ENCODE measurements at regions not wholly inside any gene's neighbourhood (a gene's known extent, or its start where the extent isn't known, plus 50 kb on each side); places are given as distances from the start of the nearest gene placed in this dataset.

DNA sequence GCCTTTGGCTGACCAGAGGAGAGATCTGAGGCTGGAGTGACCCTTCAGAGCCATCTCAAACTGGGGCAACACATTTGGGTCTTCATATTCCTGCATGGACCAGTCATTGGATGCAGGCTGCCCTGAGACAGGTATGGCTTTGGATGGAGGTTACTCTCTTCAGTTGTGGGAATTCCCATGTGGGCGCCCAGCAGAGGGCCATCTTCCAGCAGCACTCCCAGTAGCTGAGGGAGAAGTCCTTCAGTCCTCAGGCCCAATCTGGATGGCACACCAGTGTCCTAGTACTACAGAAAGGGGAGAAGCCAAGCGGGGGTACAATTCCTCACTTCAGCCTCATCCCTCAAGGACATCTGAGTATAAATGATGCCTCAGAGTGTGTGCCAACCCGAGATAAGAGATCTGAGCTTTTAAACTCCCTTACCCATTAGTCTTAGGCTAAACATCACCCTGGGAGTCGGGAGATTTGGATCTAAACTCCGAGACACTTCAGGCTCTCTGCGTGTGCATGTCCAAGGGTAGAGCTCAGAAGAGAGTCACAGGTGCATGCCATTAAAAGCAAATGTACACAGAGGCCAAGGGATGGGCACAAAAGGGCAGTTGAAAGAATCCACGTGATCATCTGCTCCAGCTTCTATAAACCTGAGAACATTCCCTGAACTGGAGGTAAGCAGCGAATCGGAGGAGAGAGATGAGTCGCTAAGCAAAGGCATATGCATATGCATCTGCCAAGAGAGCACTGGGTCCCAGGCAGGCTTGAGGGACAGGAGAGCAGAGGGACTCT lies 204.6 kb downstream of the CD83 start:
- DNase-seq (ENCODE audit: low spot score) = no peak

DNA sequence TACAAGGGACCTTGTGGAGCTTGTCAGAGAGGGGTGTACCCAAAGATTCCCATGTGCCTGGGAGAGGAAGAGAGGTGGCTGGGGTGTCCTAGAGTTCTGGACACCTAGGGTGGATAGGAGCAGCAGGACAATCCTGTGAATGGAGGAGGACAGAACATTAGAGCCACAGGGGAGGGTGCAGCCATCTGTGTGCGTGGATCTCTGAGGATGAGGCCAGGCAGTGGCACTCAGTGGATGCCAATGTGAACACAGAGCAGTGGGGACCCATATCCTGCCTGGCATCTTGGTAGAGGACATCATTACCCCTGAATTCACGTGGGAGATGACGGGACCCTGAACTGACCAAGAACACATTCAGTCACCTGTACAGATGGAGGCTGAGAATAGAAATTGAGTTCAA lies 205.3 kb downstream of the CD83 start:
- DNase-seq (ENCODE audit: low spot score) = no peak

DNA sequence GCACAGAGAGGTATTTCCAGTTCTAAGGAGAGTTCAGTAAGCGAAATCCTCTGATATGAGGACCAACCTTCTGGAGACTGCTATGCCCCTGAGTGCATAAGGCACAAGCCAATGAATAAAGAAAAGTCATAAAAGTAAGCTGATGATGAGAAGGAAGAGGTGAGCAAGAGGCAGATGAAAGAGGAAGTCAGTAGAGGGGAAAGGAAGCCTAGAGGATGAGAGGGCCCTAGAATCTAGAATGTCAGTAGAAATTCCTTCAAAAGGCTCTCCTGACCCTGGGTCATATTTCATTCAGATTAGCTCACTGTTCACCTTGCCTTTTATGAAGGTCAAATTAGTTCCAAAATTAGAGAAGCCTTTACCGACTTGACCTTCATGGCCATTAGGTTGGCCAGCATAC lies 209.2 kb downstream of the CD83 start:
- no peak for DNase-seq (ENCODE audit: low spot score)

DNA sequence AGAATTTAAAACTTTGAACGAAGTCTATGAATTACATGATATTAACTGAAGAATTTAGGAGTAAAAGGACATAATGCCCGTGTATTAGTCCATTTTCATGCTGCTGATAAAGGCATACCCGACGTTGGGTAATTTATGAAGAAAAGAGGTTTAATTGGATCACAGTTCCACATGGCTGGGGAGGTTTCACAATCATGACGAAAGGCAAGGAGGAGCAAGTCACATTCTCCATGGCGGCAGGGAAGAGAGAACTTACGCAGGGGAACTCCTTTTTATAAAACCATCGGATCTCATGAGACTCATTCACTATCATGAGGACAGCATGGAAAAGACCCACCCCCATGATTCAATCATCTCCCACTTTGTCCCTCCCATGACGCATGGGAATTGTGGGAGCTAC lies 210.6 kb downstream of the CD83 start:
- no peak for DNase-seq (ENCODE audit: low spot score)

DNA sequence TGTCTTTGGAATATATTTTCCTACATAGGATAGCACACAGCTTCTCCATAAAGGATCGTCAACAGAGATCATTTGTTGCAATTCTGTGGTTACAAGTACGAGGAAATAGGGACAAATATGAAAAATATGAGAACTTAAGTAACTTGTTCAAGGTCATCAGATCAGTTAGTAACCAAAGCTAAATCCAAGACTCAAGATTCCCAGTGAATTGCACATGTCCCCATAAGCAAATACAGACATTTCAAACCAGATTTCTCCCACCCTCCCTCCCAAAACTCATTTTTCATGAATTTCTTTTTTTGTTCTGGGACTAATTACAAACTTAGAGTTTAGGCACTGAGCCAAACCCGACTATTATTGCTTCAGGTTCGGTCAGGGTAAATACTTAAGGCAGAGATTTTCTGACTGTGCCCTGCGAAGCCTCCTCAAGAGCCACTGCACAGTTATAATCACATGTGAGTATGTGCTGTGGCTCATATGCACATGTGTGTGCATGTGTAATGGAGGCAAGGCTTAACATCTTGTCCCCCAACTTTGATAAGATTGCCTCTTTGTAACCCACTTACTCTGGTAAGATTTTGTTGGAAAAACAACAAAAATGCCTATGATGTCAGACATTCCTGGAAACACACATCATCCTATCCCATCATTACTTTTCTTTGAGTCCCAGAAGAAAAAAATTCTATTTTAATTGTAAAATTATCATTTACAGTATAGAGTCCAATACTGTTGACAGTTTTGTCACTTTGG lies 216.2 kb downstream of the CD83 start:
- no peak for DNase-seq (ENCODE audit: low spot score)

DNA sequence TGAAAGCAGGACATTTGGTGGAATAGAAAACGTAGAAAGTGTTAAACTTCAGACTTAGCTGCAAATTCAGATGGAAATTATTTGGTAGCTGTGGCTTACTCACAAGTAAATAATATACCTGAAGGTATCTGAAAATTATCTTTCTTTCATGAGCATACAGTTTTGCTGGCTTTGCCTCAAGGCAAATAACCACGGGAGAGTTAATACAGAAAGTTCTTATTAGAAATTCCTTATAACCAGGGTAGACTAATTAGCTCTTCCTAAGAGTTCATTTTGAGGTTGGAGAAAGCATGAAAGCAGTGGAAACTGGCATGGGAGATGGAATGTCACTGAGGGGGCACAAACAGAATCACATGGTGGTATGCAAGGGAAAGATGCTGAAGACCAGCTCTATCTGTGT lies 217.5 kb downstream of the CD83 start:
- no peak for DNase-seq (ENCODE audit: low spot score)

DNA sequence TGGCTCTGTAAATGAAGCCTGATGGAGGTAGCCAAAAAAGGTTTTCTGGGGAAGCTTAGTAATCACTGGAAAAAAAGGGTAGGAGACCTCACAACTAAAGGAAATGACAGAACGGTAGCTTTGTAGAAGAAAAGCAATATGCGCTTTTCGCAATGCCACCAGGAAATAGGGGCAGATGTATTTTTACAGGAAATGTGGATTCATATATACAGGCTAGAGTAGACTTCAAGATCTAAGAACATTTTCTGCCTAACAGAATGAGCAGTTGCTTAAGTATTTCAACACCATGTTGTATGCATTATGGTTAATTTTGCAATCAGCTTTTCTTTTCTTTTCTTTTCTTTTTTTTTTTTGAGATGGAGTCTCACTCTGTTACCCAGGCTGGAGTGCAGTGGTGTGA lies 219.6 kb downstream of the CD83 start:
- no peak for DNase-seq (ENCODE audit: low spot score)

DNA sequence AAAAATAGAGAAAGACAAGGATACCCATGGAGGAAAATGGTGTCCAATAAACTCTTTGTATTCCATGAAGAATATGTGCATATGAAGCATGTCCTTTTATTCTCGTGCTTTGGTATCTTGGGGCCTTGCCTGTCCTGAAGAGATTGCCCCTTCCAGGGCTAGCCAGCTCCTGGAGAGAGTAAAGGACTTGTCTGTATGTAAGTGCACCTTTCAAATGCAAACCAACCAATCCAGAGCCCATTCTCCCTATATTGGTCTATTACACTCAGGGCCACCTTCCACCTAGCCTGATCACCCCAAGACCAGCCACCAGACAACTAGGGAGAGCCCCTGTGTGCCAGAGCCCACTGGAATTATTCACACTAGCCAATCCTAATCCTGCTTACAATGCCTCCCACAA lies 221.6 kb downstream of the CD83 start:
- DNase-seq (ENCODE audit: low spot score) = no peak

DNA sequence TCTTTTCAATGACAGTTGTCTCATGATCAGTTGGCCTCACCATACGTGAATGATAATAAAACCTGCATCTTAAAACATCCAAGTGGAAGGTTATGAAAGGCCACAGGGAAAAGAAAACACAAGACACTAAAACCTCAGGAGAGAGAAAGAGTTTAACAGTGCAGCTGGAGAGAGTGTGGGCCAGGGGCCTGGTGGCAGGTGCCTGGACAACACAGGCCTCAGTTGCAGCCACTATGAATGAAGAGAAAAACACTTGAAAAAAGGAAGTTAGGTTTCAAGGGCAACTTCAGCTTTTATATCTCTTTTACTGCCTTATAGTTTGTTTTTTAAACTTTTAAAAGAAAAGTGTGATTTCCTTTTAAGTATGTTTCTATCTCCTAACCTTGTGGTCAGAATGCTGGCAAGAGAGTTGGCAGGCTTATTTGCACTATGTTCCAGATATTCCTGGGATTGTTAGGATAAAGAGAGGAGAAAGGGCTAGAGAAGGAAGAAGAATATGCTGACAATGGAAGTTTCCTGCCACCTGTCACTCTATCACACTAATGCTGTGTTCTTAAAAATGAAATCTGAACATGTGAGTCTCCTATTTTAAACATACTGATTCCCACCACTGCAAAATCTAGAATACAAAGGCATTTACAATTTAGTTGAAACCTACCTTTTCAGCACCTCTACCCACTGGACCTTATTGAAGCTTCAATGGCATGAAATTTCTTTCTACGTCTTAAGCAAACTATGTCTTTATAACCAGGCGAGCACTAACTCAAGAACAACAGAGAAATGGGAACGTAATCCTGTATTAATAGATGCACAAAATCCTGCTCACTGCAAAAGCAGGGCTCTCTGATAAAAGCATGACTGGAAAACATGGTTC lies 222.4 kb downstream of the CD83 start:
- no peak for DNase-seq (ENCODE audit: low spot score)

DNA sequence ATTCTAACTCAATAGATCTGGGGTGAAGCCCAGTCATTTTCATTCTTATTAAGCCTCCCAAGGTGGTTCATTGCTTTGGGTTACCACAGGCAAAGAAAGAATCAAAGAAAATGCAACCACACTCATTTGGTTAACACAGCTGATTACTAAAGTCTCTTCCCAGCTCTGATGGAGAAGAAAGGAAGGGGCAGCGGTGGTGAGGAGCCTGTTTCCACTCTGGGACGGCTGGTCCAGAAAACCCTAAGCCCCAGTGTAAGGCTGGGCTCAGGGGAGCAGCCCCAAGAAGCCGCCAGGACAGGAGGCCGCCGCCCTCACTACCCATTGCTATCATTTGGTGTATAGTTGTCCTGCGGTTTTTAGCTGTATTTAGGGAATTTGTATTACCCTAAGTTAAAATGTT lies 226.9 kb downstream of the CD83 start:
- DNase-seq (ENCODE audit: low spot score) = no peak

DNA sequence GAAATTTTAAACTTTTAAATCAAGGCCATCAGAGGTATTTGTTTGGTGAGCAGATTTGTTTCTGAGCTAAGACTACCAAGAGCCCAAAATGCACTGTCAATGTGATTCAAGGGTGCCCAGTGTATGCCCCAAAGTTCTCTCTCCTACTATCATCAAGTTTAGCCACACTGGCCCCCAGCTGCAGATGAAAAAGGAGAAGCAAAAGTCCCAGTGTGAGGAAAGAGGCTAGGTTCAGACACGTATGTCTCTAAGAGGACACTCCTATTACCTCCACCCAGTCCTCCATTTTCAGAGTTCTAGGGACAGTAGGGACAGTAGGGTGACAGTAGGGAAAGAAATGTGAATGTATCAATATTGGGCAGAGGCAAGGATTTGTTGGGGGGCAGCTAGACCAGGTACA lies 230.8 kb downstream of the CD83 start:
- DNase-seq (ENCODE audit: low spot score) = no peak

DNA sequence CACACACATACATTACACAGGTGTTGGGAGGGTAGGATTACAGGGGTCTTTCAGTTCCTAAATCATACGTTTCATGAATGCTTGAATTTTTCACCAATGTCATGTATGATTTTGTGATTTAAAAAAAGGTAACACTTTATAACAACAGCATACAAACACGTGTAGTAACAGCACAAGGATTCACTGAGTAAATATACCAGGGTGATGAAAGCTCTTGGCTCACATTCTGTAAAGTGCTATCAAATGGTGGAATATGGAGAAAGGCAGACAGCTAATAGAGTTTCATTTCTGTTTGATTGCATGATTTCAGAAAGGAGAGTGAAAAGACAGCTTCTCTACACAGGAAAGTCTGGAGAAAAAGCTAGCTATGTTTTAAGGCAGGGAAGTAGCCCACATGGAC lies 231.9 kb downstream of the CD83 start:
- DNase-seq (ENCODE audit: low spot score) = no peak

DNA sequence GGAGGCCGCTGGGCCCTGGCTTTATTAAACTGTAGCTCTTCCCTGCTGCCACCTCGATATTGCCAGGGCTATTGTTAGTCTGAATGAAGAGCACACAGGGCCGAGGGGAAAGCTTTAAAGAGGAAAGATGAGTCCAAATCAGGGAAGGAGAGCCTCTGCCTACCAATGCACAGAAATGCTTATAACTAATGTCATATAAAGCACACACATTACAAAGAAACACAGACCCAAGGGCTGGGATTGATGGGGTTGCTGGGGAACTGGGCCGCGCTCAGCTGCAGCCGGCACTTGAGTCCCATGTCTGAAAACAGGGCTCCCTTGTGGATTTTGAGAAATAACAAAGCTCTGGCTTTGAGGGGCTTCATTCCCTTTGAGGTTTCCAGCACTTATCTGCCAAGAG lies 232.6 kb downstream of the CD83 start:
- no peak for DNase-seq (ENCODE audit: low spot score)

DNA sequence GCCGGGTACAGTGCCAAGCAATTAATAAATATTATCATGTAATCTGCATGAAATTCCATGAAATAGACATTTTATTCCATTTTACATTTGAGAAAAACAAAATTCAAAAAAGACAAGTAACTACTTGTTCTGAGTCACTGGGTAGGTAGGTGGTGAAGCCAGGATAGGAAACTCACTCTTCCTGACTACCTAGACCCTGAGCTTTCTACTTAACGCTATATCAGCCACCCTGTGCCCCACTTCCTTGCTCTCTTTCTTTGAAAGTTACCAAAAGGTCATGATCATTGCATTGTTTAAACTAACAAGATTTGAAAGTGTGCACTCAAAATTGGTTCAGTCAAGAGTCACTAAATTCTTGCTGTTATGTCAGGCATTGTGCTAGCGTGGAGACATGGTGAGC lies 235.7 kb downstream of the CD83 start:
- DNase-seq (ENCODE audit: low spot score) = no peak

DNA sequence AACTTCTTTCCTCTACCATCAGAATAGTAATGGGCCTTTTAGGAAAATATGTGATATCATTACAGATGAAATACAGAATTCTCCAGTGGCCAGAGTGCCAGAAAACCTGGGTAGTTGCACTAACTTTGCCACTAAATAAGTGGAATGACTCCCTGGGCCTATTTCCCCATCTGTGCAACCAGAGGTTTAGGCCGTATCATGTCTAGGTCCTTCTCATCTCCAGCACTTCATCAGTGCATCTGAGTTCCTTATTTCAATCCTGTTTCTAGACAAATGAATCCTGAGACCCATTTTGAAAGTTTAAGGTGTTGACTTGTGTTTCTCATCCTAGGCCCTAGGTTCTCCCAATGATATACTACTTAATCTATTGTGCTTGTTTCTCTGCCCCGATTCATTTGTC lies 236.2 kb downstream of the CD83 start:
- DNase-seq (ENCODE audit: low spot score) = no peak

DNA sequence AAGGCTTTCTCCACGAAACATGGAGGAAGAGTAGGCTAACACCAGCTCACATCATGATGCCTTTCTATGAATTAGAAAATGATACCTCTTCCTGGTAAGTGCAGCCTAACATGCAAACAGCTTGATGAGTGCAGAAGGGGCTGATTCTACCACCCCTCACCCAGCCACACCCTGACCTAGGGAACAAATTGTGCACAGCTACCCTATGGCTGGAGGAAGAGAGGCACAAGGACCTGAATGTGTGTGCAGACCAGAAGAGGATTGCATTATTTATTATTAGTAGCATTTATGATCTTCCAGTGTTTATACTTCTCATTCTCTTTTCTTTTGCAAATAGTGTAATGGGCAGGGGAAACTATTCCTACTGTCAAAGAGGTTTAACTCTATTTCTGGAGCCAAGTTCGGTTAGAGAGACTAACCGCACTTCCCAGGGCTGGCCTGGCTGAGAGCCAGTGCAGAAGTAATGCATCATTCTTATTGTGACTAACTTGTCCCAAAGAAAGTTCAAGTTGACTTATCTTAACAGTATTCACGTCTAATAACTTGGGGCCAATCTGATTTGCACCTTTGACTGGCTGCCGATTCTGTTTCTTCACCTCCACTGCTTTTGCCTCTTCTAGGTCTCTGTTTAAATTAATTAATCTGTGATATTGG lies 237.5 kb downstream of the CD83 start:
- DNase-seq (ENCODE audit: low spot score) = peak; percentile 88

DNA sequence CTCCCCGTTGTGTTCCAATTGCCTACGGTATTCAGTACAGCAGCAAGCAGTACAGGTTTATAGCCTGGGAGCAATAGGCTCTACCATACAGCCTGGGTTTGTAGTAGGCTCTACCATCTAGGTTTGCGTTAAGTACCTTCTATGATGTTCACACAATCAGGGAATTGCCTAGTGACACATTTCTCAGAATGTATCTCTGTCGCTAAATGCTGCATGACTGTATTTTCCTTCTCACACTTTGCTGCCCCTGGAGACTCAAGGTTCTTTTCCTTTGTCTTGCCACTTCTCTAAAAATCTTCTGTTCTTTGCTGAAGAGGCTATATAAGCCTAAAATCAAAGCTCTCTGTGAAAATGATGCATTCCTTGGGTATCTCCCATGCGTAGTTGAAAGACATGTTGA lies 241.9 kb downstream of the CD83 start:
- DNase-seq (ENCODE audit: low spot score) = no peak

DNA sequence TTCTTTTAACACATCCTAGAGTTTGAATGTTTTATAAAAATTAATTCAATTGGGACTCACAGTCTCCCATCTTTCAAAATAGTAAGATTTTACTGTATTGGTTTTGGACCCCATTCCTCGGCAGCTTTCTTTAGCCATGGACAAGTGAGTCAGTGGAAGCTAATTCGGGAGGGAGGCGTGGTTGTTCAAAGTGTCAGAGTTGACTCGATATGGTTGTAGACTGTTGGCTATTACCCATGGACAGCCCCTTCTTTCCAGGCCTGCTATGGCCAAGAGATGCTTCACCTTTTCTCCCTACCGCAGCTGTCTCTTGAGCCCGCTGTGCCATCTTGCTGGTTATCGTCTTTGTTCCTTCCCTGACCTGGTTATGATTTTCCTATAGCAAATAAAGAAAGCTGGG lies 243.0 kb downstream of the CD83 start:
- DNase-seq (ENCODE audit: low spot score) = no peak

DNA sequence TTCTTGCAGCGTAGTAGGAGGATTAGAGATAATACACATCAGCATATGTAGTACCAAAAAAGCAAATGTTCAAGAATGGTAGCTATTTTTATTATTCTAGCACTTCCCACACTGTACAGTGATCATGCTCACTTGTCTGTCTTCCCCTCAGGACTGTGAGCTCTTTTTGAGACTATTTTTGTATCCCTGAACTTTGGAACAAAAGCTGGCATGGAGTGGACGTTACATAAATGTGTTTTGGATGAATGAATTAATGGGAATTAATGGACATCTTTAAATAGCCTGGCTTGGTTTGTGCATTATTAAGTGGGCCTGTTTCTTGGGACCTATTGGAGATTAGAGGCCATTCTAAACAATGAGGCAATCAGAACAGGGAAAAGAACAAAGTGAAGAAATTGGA lies 243.7 kb downstream of the CD83 start:
- DNase-seq (ENCODE audit: low spot score) = no peak

DNA sequence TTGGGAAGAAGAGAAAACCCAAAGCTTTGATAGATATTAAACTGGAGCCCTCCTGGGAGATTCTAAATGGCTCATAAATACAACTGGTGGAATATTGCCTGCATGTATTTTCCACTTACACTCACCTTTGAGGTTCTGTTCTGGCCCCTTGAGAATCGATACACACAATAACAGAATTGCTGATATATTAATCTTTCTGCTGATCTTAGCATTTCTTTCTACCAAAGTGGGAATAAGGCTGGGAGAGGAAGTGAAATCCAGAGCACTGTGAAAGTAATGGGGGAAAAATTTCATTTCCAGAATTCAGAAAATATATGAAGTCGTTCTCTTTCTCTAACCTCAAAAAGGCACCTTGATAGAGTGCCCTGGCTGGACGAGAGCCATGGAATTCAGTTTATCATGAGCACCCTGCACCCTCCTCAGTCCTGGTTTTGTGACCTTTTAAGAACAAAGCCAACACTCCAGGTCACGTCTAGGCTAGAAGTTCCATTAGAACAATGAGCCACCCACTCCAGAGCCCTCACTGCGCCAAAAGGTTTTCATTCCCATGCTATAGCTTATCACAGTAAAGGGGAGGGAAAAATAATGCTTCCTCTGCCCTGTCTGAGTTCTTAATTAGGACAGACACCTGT lies 244.5 kb downstream of the CD83 start:
- DNase-seq (ENCODE audit: low spot score) = no peak

DNA sequence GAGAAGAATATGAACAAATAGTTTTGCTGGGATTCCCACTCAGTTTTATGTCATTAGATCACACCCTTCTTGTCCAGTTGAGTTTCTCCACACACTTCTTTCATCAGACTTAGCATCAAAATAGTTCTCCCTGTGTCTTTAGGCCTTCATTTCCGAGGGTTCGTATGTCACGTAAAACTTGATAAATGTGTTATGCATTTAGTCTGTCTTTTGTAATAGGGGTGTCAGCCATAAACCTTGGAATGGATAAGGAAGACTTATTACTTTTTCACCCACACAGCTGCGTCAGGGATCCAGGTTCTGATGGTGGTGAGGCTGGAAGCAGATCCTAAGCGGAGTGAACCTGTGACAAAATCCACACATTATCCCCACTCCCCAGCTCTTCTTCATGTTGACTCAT lies 246.8 kb downstream of the CD83 start:
- DNase-seq (ENCODE audit: low spot score) = no peak

DNA sequence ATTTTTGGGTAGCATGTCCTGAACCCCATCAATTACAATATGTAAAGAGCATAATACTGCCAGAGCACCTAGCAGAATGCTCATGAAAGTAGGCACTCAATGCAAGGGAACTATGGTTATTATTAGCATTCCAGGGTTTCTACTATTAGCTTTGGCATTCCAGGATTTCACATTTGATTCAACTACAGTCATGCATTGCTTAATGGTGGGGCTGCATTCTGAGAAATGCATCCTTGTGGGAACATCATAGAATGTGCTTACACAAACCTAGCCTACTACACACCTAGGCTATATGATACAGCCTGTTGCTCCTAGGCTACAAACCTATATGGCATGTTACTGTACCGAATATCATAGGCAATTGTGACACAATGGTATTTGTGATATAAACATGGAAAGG lies 247.8 kb downstream of the CD83 start:
- DNase-seq (ENCODE audit: low spot score) = no peak
